ENCODE measurements at regions not wholly inside any gene's neighbourhood (a gene's known extent, or its start where the extent isn't known, plus 50 kb on each side); places are given as distances from the start of the nearest gene placed in this dataset.
A peak's percentile ranks its signal among the peaks of the same experiment; 100 is the strongest.
"Not testable (repeated sequence)": the region's sequence is repeated elsewhere in the genome, so short reads cannot be mapped to it uniquely, and the experiment has no call there.

- DNase-seq = no peak
Observed at GRCh38 chr7:3138997-3139396, 95.3 kb upstream of the CARD11 start.

- DNase-seq = no peak
Observed at GRCh38 chr7:3140834-3141233, 97.2 kb upstream of the CARD11 start.

GRCh38 chr7:3141326-3141725 lies 97.7 kb upstream of the CARD11 start:
- DNase-seq = no peak

- DNase-seq = no peak
Observed at GRCh38 chr7:3143869-3144775, 100.5 kb upstream of the CARD11 start.

- not testable (repeated sequence) for DNase-seq
Observed at GRCh38 chr7:3144776-3145125, 101.1 kb upstream of the CARD11 start.

- DNase-seq = no peak
Observed at GRCh38 chr7:3146571-3147226, 103.0 kb upstream of the CARD11 start.

GRCh38 chr7:3148471-3148870 lies 104.8 kb upstream of the CARD11 start:
- not testable (repeated sequence) for DNase-seq

GRCh38 chr7:3149231-3149995 lies 105.7 kb upstream of the CARD11 start:
- DNase-seq = no peak

- no peak for DNase-seq
Observed at GRCh38 chr7:3150027-3150426, 106.4 kb upstream of the CARD11 start.

- DNase-seq = no peak
Observed at GRCh38 chr7:3151784-3152183, 108.1 kb upstream of the CARD11 start.

- no peak for DNase-seq
Observed at GRCh38 chr7:3152714-3153113, 109.0 kb upstream of the CARD11 start.

- no peak for DNase-seq
Observed at GRCh38 chr7:3153118-3153517, 109.5 kb upstream of the CARD11 start.

GRCh38 chr7:3154317-3154716 lies 110.7 kb upstream of the CARD11 start:
- DNase-seq = no peak

GRCh38 chr7:3154881-3155494 lies 111.3 kb upstream of the CARD11 start:
- peak; percentile 13 for DNase-seq

GRCh38 chr7:3156508-3156907 lies 112.8 kb upstream of the CARD11 start:
- no peak for DNase-seq

- DNase-seq = no peak
Observed at GRCh38 chr7:3157566-3158287, 114.1 kb upstream of the CARD11 start.

GRCh38 chr7:3158341-3158760 lies 114.7 kb upstream of the CARD11 start:
- no peak for DNase-seq

- DNase-seq = no peak
Observed at GRCh38 chr7:3159039-3159438, 115.4 kb upstream of the CARD11 start.

GRCh38 chr7:3159445-3159844 lies 115.8 kb upstream of the CARD11 start:
- DNase-seq = no peak

GRCh38 chr7:3159926-3160325 lies 116.3 kb upstream of the CARD11 start:
- not testable (repeated sequence) for DNase-seq

GRCh38 chr7:3162289-3162688 lies 118.6 kb upstream of the CARD11 start:
- no peak for DNase-seq

GRCh38 chr7:3162798-3163197 lies 119.1 kb upstream of the CARD11 start:
- not testable (repeated sequence) for DNase-seq

Data from NCI-H526 treated with DMSO at 0.1 percent for 48 hours (cell line).